Motor neuron (in vitro differentiated cells): ENCODE measurements at regions not wholly inside any gene's neighbourhood (a gene's known extent, or its start where the extent isn't known, plus 50 kb on each side); places are given as distances from the start of the nearest gene placed in this dataset.

Experiments used
- ATAC-seq, 8 experiments: fragments of 200-7000 bp; cut with Tn5 transposase; replicated peaks in 6 of 8; 2 replicates each; pipeline ENCODE4 v1.8.0; 2021; ENCODE audit warnings: mild to moderate bottlenecking in 8 of 8, moderate library complexity in 8 of 8
- H3K27ac ChIP-seq, 2 donors: fragments of 250-450 bp; sonication (Bioruptor Pico); 2 replicates each; pipeline ENCODE4 v1.9.0; 2021; ENCODE audit warnings: antibody characterized with exemption in 2 of 2, mild to moderate bottlenecking in 2 of 2, moderate library complexity in 1 of 2
- H3K4me1 ChIP-seq, 2 donors: fragments of 250-450 bp; sonication (Bioruptor Pico); replicated peaks in 1 of 2; 2 replicates each; pipeline ENCODE4 v1.6.1; 2021; ENCODE audit warnings: antibody characterized with exemption in 2 of 2, mild to moderate bottlenecking in 2 of 2, moderate library complexity in 1 of 2
- H3K4me3 ChIP-seq, 5 donors: fragments of 250-450 bp; sonication (Bioruptor Pico); 2 replicates each; pipeline ENCODE4 v1.9.0; 2021; ENCODE audit warnings: antibody characterized with exemption in 5 of 5, mild to moderate bottlenecking in 5 of 5, moderate library complexity in 4 of 5
- WGBS, 10 experiments: fragments of 450-650 bp; shearing (Covaris generic); methylation state at CpG; one replicate each; pipeline ENCODE4 v1.0.0; 2022; 5-methylcytosine and 5-hydroxymethylcytosine counted together
- in situ Hi-C, 9 experiments: fragments of 400-800 bp; cut with MboI; loops; one replicate each; pipeline ENCODE4 v1.15.0; 2021; ENCODE audit warnings: low sequenced_read_pairs in 9 of 9, low pct_unique_long_range_greater_than_20kb in 2 of 9; ENCODE audit not compliant: unreplicated experiment in 9 of 9

DNA sequence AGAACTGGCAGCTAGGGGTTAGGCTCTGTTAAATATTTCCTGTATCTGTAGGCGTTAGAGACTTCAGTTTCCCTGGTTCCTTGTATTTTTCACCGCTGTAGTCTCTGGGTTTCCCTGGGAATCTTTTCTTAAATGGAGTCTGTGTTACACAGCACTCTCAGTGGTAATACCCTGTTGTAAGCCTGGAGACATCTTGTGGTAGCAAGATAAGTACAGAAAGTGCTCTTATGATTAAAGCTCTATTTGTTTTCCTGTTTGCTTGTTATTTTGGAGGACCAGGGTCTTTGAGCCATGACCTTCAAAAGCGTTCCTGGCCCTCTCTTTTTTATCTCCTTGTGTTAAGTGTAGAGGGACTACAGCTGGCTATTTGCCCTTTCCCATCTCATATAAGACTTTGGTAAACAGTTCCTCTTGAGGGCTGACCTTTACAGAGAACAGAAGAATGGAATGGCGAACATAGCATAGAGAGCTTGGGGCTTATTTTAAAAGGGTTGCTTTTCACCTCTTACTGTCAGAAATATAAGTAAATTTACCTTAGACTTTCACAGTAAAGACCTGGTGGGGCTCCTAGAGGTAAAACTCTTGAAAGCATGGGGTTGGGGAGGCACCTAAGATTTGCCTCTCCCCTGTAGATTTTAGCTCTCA, 782.5 kb downstream of the FAT4 start:
- no peak overlapping the region for H3K4me3 ChIP-seq
- no peaks in the 10 kb centered on the region for H3K4me1 ChIP-seq
- no peak overlapping the region for H3K27ac ChIP-seq
- in situ Hi-C loops = no loop called here
- ATAC-seq = no peak
- 70 to 100% (median 84%) methylated on average over 2 to 4 of the region's 4 CpGs for WGBS, 10 experiments

DNA sequence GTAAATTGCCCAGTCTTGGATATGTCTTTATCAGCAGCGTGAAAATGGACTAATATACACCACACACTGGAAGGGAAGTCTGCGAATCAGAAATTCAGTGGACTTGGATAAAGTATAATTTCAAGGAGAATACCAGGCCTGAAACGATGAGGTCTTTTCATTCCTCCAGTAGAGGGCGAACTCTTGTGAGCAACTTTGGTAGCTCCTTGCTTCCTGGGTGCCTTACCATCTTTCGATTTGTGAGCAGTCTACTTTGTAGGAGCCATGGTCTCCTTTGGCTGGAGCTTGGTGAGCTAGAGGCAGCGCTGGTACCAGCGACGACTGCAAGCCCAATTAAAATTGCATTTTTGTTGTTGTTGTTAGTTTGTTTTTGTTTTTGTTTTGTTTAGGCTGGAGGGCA, 791.9 kb downstream of the FAT4 start:
- Histone ChIP-seq H3K27ac (no peak overlapping the region), H3K4me3 (no peak overlapping the region), H3K4me1 (no peaks in the 10 kb centered on the region)
- WGBS, 10 experiments = 80 to 100% (median 100%) methylated on average over 1 to 8 of the region's 8 CpGs; no CpG with 5 or more reads in 1 of the 10 experiments
- no peak for ATAC-seq
- in situ Hi-C loops = no loop called here

DNA sequence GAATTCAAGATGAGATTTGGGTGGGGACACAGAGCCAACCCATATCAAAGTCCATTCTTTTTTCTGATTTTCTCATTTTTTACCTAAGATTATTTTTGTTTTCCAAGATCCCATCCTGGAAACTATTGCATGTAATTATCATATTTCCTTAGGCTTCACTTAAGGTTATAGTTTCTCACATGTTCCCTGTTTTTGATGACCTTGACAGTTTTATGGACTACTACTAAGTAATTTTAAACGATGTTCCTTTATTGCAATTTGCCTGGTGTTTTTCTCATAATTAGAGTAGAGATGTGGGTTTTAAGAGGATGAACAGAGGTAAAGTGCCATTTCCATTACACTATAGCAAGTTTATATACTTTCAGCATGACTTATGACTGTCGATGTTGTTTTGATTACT, 795.1 kb downstream of the FAT4 start:
- ATAC-seq = no peak
- H3K4me1 ChIP-seq = no peaks in the 10 kb centered on the region
- H3K4me3 ChIP-seq = no peak overlapping the region
- H3K27ac ChIP-seq = no peak overlapping the region
- WGBS, 10 experiments = 0 to 100% (median 94%) methylated on average over 1 to 2 of the region's 2 CpGs; no CpG with 5 or more reads in 1 of the 10 experiments
- in situ Hi-C loops = no loop called here

GRCh38 chr4:126113058-126113457, 798.3 kb downstream of the FAT4 start:
- ATAC-seq = no peak
- no peak overlapping the region for H3K27ac ChIP-seq
- no peaks in the 10 kb centered on the region for H3K4me1 ChIP-seq
- H3K4me3 ChIP-seq = no peak overlapping the region
- in situ Hi-C loops = no loop called here
- WGBS, 10 experiments = 7 to 89% (median 71%) methylated on average over 1 of the region's 1 CpG

DNA sequence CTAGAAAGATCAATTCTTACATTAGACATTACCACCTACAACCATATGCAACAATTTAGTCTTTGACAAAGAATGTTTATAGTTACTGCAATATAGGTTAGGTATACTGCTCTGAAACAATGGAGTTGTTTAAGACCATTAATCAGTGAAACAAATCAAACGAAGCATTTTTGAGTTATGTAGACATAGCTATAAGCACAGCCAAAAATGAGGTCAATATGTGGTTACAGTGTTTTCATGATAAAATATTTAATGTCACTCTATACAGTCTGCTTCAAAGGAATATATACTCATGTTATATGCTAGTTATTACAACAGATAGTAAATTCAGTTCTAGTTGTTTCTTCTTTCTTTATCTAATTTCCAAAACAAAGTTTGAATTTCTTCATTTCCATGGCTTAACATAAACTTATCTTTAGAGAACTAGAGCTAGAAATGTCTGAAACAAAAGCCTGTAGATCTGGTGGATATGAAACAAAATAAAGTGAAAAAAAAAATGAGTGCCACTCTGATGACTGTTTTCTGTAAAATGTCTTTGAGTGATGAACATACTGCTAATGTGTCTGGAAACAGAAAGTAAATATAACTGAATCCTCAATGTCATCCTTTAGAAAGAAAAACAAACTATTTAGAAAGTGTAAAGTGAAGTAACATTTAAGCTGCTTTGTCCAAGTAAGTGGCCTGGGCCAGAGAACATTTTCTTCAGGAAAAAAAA, 809.0 kb downstream of the FAT4 start:
- H3K4me3 ChIP-seq = no peak overlapping the region
- in situ Hi-C loops = no loop called here
- 0 to 100% (median 60%) methylated on average over 1 of the region's 1 CpG; no CpG with 5 or more reads in 3 of the 10 experiments for WGBS, 10 experiments
- no peak for ATAC-seq
- no peak overlapping the region for H3K27ac ChIP-seq
- H3K4me1 ChIP-seq = no peaks in the 10 kb centered on the region

DNA sequence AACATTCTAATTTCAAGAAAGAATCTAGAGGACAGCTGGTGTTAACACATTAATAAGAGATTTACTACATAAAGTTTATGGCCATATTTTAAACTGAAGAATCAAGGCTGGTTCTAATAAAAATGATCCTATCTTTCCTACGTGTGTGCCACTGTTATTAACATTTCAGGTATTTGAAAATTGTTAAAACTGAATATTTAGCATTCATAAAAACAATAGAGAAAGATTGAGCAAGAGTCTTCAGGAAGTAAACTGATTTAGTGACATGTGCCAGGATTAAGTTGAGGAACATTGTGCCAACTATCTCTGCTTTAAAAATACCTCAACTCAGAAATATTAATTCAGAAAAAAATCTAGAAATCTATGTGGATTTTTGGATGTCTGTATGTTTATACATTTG, 810.1 kb downstream of the FAT4 start:
- ATAC-seq = no peak
- no peak overlapping the region for H3K27ac ChIP-seq
- 0 to 75% (median 35%) methylated on average over 1 of the region's 1 CpG; no CpG with 5 or more reads in 2 of the 10 experiments for WGBS, 10 experiments
- no peaks in the 10 kb centered on the region for H3K4me1 ChIP-seq
- in situ Hi-C loops = no loop called here
- no peak overlapping the region for H3K4me3 ChIP-seq

DNA sequence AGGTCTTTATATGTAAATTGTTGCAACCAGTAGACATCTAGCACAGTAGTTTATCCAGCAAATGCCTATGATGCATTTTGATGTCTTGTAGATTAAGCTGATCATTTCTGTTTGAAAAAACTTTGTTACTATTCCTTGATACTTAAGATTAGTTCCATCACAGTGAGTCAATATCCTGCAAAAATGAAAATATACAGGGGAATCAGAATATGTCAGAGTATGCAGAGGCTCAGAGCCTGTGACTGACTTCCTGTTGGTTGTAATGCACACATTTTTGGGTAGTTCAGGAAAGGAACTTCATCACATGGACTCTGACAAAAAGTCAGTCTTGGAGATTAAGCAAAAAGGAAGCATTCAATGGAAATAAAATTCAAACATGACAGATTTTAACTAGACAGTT, 815.5 kb downstream of the FAT4 start:
- Histone ChIP-seq H3K4me3 (no peak overlapping the region), H3K27ac (no peak overlapping the region), H3K4me1 (no peaks in the 10 kb centered on the region)
- ATAC-seq = no peak
- in situ Hi-C loops = no loop called here

DNA sequence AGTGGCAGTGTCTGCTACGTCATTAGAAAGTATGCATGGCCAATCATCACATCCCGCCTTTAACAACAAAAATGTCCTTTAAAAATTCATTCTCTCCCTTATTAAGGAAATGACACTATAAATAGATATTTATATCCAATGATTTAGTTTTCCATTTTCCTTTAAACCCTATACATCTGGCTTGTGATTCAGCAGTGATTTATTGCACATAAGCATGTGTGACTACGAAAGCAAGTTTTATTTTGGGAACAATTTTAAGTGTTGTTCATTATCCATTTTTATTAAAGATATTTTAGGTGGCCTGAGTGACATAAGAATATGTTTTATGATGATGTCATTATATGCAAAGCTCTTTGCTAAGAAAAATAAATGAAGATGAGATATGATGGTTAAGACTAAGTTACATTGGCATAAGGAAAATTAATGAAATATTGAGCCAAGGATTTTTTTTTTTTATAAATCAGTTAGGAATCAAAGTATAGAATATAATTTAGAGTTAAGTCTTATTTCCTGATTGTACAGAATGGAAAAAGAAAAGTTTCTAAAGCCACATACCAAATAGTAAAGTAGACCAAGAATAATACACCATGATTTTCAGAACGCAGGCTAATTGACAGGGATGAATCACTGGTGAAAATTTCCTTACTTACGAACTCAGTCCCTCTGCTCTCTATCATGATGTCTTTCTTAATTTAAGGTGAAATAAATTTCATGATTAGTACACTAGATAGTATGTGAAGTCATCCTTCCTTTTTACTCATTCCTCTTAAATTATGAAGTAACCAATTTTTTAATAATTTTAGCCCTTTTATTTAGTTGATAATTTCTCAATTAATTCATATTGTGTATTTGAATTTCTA, 822.4 kb downstream of the FAT4 start:
- WGBS, 10 experiments = 56 to 100% (median 85%) methylated on average over 1 to 5 of the region's 5 CpGs
- Histone ChIP-seq H3K4me3 (no peak overlapping the region), H3K27ac (no peak overlapping the region), H3K4me1 (no peaks in the 10 kb centered on the region)
- ATAC-seq = no peak
- in situ Hi-C loops = no loop called here

DNA sequence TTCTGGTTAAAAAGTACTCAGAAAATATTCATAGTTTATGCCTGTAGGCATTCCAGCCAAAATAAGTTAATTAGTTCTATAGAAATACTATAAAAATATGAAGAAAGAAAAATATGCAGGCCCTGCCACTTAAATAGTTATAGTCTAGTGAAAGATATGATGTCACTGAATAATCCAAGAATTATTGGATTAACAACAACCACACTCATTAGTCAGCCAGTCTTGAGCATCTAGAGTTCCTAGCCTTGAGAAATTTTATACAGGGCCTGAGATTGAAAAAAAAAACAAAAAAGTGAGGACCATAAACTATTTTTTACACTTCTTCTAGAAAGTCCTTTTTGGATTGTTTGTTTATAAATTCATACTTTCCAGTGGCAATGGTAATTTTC, 823.0 kb downstream of the FAT4 start:
- in situ Hi-C loops = no loop called here
- Histone ChIP-seq H3K4me1 (no peaks in the 10 kb centered on the region), H3K27ac (no peak overlapping the region), H3K4me3 (no peak overlapping the region)
- no peak for ATAC-seq

- Histone ChIP-seq H3K27ac (no peak overlapping the region), H3K4me3 (no peak overlapping the region), H3K4me1 (no peaks in the 10 kb centered on the region)
- in situ Hi-C loops = no loop called here
- no CpG with 5 or more reads among the region's 1 CpG for WGBS, 10 experiments
- ATAC-seq = no peak
Measured at GRCh38 chr4:126144543-126145237, 829.9 kb downstream of the FAT4 start.

GRCh38 chr4:126168484-126168883, 853.7 kb downstream of the FAT4 start:
- no peak for ATAC-seq

DNA sequence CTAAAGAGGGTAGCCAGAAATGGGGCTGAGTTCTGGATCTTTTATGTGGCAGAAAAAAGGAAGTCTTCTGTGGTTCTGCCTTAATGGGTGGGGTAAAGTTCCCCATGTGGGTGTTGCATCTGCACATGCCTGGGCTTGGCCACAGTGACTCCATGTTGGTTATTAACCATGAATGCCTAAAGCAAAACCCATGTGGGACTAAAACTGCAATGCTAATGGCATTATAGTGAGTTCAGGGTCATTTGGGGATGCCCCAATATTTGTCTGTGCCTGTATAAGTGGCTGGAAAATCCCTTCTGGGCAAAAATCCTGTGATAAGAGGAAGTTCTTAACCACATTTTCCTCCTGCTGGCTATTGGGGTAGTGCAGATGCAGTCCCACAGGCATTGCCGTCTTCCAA, 857.4 kb downstream of the FAT4 start:
- no peak for ATAC-seq
- in situ Hi-C loops = no loop called here

More at GRCh38 chr4:126168484-126168883, 853.7 kb downstream of the FAT4 start:
- Histone ChIP-seq H3K27ac (no peak overlapping the region), H3K4me1 (peaks cover 0 to 3% of the 10 kb centered on the region in 2 donors), H3K4me3 (no peak overlapping the region)
- WGBS, 10 experiments = 44 to 100% (median 63%) methylated on average over 1 of the region's 1 CpG; no CpG with 5 or more reads in 1 of the 10 experiments
- in situ Hi-C loops = no loop called here

DNA sequence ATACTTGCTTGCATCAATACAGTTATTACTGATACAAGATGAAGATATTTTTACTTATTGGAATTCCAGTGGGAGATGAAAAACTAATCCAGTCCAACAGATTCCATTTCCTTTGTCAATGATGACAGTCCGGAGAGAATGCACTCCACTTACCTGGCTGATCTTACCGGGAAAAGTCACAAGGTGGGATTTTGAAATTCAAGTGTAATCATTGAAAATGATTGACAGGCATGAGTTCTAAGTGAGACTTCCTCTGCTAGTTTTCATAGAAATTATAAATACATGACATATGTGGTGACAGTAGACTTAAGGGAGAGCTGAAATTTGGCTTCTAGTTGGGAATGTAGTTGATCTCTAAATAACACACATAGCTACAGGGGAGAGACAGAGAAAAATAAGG, 859.9 kb downstream of the FAT4 start:
- in situ Hi-C loops = no loop called here
- 64 to 100% (median 95%) methylated on average over 1 to 2 of the region's 2 CpGs for WGBS, 10 experiments
- no peaks in the 10 kb centered on the region for H3K4me1 ChIP-seq
- no peak for ATAC-seq
- no peak overlapping the region for H3K4me3 ChIP-seq
- H3K27ac ChIP-seq = no peak overlapping the region

More for the DNA sequence above, 857.4 kb downstream of the FAT4 start:
- Histone ChIP-seq H3K27ac (no peak overlapping the region), H3K4me3 (no peak overlapping the region), H3K4me1 (no peaks in the 10 kb centered on the region)
- WGBS, 10 experiments = 14 to 100% (median 70%) methylated on average over 1 of the region's 1 CpG
